GM19455 (cell line): ENCODE measurements at regions not wholly inside any gene's neighbourhood (a gene's known extent, or its start where the extent isn't known, plus 50 kb on each side); places are given as distances from the start of the nearest gene placed in this dataset.

ENCODE experiments used
- ATAC-seq: cut with Tn5 transposase; IDR thresholded peaks from one replicate; pipeline ENCODE4 v1.9.1; 2021; ENCODE audit not compliant: unreplicated experiment

DNA sequence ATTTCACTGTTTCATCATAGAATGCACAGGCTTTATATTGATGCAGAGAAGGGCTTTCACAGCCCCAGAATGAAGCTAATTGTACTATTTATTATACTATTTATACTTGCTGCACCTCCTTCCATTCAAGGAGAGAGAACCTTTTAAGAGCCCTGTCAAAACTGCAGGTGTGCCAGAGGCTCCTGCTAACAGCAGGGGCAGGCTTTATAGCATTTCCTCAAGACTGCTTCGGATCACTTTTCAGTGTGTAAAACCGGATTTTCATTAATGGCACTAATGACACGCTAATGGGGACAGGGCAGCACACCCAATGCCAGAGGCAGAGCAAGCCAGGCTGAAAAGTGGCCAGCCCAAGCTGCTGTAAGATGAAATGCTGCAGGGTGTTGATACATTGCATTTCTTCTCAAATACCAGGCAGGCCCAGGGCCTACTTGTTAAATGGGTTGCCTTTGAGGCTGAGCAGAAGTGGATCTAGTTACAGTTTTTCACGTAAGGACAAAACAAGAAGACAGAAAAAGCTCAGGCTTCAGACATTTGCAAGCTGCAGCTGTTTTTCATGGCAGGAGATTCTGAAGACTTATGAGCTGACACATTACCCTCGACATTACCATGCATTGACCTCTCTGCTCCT, 487.7 kb upstream of the BTBD3 start:
- no peak for ATAC-seq

DNA sequence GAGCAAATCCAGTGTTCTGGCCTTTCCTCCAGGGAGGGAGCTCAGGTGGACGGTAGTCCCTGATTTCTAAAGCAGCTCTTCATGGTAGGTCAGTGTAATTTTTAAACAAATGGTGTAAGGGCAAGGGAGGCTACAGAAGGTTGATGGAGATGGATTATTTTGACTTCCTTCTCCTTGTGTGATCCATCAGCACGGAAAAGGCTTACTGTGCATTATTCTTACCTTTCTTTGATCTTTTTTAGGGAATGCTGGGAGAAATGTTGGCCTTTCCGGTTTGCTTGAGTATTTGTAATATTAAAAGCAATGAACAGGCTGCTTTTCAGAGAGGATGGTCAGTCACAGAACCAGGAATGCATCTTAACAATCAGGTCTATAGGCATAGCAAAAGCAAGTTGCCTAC, 487.0 kb upstream of the BTBD3 start:
- no peak for ATAC-seq

DNA sequence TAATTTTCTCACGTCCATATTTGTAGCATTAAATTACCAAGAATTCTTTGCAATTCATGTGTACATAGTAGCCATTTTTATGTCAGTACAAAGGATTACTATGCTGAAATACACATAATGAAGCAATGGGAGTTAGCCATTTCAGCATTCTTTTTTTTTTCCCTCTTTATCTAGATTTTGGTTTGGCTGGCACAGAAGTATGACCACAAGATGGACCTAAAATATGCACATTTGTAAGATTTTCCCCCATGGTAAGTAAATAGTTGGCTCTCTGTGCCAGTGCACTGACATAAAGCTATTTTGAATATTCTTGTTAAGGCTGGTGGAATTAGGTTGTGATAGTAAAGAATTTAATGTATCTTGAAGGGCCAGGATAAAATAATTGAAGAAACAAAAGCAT, 486.1 kb upstream of the BTBD3 start:
- ATAC-seq, result no peak

DNA sequence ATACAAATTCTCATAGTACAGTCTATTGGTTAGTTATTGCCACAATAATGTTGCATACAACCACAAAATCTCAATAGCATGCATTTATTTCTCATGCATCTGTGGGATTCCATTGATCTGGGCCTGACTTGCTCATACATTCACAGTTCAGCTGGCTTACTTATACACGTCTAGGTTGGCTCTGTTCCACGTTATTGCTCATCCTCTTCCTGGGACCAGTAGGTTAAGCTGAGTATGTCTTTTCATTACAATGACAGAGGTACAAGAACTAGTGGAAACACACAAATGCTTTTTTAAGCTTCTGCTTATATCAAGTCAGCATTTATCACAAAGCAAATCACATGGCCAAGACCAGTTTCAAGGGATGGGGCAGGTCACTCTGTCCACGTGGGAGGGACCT, 485.3 kb upstream of the BTBD3 start:
- no peak for ATAC-seq

DNA sequence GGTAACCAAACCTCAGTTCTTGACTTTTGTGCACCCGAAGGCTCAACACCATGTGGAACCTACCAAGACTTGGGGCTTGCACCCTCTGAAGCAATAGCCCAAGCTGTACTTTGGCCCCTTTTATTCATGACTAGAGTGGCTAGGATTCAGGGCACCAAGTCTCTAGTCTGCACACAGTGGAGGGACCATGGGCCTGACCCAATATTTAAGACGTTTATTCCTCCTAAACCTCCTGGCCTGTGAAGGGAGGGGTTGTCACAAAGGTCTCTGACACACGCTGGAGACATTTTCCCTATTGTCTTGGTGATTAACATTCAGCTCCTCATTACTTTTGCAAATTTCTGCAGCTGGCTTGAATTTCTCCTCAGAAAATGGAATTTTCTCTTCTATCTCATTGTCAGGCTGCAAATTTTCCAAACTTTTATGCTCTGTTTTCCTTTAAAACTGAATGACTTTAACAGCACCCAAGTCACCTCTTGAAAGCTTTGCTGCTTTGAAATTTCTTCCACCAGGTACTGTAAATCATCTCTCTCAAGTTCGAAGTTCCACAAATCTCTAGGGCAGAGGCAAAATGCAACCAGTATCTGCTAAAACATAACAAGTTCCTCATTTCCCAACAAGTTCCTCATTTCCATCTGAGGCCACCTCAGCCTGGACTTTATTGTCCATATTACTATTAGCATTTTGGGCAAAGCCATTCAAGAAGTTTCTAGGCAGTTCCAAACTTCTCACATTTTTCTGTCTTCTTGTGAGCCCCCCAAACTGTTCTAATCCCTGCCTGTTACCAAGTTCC, 481.4 kb upstream of the BTBD3 start:
- ATAC-seq, result no peak

DNA sequence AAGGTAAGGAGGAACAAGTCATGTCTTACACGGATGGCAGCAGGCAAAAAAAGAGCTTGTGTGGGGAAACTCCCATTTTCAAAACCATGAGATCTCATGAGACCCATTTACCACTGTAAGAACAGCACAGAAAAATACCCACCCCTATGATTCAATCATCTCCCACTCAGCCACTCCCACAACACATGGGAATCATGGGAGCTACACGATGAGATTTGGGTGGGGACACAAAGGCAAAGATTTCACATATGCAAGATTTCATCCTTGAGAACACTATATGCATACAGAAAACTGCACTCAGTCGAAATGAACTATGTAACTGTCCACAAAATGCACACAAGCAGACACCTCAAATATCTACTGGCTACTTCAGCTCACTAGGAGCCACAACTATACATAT, 480.6 kb upstream of the BTBD3 start:
- ATAC-seq, result no peak

DNA sequence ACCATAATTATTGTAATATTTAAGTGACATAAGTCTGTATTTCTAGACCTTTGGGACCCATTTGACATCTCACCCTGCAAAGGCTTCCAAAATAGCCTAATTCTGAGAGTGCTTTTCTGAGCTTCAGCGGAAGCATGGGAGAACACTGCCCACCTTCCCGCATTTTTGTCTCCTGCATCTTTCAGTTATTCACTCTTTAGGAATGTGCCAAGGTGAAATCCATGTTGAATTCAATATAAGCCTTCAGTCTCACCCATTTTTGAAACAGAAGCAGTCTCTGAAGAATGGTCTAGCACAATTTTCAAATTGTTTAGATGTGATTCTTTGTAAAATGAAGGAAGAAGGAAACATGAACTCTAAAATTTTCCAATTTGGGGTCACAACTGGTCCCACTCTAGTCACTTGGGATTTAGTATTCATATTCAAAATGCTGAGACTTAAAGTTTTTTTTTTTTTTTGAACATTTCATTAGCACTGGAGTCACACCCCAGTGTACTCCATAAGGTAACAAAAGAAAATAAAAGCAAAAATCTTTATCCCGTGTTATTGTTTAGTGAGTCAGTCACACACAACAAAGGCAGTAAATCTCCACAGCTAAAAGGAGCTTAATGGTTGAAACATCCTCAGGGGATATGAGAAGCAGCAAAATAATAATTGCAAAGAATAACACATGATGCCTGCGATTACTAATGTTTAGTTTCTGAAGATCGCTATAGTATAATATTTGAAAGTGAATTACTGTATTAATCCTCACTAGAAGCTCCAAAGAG, 479.9 kb upstream of the BTBD3 start:
- ATAC-seq, result no peak

DNA sequence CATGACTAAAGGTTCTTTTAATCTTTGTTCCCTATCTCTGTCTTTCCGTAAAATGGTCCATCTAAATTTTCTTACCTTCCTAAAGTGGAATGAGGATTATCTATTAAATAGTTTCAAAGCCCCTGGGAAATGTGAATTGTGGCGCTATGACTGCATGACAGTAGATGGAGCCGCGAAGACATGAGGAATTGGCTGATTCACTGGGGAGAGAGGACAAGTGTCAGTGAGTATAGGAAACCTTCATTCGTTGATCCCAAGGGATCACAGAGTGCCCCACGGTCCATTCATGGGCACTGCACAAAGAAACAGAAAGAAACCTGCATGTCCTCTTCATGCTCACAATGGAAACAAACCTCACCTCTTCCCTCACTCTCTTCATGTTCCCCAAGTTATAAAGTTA, 479.3 kb upstream of the BTBD3 start:
- no peak for ATAC-seq

DNA sequence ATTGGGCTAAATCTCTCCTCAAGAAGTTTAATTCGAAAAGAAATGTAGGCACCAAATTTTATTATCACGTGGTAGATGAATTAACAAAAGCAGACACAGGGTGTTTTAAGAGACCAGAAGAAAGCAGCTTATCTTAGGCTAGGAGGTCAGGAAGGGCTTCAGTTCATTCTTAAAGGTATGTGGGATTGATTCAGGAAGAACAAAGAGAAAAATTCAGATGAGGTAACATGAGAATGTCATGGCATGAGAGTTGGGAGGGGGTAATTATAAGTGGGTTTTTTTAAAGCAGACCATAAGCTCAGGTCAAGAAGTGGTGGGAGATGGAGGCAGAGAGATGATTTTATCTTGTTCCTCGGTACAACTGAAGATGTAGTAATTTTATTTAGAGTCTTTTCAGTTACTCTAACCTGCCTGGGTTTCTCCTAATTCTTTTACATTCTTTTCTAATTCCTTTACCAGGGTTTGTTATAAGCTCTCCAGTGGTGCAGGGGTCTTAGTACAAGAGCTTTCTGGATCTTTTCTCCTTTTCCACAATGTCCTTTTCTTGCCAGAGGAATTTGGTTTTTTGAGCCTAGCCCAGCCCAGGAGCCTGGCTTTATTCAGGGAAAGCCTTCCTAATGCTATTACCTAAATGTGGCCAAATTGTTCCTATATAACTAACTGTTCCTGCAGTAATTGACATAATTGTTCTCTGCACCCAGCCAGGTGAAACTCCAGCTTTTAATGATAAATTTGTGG, 474.1 kb upstream of the BTBD3 start:
- ATAC-seq, result no peak

DNA sequence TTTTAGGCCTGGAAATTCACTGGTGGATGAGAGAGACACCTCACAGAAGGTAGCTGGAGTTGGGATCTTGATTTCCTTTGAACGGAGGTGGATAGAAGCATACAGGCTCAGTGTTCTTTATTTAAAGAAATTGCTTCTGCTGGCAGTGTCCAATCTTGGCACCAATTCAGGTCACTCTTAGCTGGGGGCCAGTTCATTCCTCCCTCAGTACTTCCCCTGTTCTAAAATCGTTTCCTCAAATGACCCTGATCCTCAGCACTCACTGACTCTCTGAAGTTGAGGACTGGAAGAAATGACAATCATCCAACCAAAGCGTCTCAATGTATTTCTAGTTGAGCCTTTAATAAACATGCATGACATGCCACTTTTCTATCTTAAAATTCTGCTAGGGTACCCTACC, 472.5 kb upstream of the BTBD3 start:
- no peak for ATAC-seq

DNA sequence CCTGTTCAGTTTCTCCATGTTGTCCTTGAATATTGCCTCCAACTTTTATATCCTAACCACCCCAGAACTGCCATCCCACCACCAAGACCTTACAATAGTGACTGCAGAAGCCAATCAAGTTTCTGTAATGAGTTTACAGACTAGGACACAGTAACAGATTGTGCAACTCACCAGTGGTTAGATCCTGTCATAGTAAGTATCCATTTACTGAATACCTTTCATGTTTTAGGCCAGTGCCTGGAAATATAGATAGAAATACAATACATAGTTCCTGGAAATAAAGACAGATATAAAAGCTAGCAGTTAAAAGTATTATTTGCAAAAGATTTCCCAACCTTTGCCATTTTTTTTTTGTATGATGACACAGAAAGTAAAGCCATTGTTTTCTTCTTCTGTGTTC, 471.8 kb upstream of the BTBD3 start:
- ATAC-seq, result no peak

DNA sequence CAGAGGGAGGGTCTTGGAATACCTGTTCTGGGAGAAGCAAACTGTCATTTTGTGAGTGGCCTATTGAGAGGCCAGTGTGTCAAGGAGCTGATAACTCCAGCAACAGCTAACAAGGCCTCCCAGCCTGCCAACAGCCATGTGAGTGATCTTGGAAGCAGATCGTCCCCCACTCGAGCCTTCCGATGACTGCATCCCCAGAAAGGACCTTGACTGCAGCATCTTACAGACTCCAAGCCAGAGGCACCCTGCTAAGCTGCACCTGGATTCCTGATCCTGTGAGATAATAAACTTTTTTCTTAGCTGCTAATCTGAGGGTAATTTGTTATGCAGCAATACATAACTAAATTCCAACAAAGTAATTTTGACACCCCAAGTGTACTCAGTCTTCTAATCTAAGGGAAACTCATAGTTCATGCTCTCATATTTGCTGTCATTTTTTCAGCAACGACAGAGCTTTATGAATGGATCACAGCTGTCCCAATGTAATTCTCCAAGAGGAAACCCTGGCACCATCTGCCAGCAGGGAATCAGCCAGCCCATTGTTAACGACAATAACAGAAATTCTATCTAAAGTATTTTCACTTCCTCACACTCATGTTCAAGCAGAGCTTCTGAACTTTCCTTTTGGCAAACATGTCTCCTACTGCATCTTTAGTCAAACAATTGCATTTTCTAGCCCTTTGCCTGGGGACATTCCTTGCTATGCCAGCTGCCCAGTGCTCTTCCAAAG, 470.2 kb upstream of the BTBD3 start:
- ATAC-seq, result no peak

DNA sequence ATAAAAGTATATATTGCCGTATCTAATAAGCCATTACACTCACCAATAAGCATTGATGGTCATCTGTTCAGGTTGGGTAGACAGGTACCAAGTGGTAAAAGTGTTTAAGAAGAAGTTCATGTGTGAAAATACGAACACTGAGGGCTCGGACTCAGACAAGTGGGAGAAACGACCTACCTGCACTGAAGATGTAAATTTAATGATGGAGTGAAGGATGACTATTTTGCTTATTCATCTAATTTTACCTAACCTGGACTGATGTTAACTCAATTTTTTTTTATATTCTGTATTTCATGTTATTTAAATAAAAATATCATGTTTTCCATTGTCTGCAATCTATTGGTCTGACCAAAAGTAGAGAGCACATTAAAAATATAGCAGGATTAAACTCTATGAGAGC, 469.1 kb upstream of the BTBD3 start:
- ATAC-seq, result no peak

DNA sequence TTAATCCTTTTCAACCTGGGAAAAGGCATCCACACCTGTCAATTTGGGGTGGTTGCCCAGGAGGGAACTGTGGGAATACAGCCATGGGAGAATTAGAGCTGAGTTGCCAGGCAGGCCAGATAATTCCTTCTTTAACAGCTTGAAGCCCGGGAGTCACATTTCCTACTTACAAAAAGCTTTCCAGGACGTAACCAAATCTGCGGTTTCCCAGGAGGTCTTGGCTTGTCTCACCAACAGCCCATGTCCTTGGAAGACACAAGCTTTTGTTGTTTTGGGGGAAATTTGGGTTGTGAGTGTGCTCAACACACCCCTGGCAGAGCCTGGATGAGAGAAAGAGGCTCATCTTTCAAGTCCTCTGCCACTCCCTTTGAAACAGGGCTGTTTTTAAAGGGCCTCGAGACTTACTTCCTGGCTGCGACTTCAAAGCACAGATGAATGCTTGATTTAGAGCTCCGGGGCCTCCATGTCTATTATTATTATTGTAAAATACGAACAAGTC, 465.9 kb upstream of the BTBD3 start:
- no peak for ATAC-seq

DNA sequence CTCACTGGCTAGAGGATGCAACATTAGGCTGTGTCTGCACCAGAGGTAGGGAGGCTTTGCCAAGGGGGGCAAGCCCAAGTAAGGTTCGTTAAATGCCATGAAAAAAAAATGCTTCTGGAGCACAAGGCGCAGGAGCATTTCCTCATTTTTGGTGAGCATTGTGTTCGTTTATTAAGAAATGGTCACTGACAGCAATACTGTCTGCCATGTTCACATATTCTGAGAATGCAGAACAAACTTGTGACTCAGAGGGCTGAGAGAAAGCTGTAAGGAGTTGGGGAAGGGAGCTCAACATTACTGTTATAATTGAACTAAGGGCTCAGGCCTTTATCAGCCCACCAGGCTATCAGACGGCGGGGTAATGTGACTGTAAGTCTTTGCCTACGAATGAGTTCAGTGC, 465.4 kb upstream of the BTBD3 start:
- no peak for ATAC-seq

DNA sequence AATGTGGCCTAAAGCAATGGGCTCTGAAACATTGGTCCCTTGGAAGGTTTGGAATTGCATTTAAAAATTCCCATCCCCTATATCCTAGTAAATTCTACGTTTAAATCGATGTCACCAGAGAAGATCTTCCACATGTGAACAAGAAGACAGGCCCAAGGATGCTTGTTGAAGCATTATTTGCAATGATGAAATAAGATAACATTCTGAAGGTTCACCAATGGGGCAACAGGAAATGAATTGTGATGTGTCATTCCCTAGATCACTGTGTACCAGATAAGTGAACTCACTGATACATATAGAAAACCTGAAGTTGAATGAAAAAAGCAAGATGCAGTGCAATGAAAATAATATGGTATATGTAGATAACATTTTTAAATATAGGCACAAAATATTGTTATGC, 464.3 kb upstream of the BTBD3 start:
- no peak for ATAC-seq

DNA sequence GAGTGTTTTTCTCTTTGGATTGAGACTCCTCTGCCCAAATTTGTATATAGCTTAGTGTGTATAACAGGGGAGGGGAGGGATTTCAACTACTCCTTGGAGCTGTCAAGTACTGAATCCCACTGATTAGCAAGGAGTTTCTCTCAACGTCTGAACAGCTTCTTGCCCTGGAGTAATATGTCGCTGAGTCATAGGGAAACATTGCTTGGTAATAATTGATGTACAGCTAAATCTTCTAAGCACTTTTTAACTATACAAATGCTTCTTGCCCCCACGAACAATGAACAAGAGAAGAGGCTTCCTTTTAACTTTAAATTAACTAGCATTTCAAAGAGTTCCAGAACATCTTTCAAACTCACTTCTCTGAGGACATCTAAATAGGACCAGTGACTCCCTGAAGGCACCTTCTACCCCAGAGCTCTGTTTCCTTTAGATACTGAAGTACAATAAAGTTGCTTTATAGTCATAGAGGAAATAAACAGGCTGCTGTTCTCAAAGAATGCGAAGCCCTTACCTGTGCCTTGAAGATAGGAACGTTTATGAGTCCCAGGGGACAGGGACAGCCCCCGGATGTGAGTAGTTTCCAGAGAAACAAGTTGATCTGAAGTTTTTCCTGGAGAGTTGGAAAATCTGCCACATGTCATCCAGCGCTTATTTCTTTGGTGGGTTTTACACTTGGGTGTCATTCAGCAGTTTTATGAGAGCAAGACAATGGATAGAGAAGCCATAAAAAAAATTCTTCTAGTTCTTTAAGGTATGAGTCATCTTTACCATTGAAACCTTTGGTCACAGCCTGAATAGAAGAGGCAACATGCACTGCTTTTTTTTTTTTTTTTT, 462.5 kb upstream of the BTBD3 start:
- ATAC-seq, result no peak

DNA sequence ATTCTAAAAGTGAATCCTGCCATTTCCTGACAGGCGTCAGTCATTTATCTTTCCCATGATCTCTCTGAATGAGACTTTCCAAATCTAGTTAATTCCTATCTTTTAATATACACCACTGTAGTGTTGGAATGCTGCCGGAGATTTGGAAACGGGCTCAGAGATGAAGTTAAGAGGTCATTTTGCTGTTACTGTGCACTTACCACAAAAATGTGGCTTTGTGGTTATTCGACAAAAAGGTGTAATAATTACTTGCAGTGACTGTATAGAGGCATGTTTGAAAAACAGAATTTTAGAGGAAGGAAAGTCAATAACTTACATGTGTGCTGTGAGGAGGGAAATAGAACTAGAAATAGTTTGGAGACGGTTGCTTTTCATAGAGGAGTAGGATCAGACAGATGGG, 460.2 kb upstream of the BTBD3 start:
- ATAC-seq, result no peak

DNA sequence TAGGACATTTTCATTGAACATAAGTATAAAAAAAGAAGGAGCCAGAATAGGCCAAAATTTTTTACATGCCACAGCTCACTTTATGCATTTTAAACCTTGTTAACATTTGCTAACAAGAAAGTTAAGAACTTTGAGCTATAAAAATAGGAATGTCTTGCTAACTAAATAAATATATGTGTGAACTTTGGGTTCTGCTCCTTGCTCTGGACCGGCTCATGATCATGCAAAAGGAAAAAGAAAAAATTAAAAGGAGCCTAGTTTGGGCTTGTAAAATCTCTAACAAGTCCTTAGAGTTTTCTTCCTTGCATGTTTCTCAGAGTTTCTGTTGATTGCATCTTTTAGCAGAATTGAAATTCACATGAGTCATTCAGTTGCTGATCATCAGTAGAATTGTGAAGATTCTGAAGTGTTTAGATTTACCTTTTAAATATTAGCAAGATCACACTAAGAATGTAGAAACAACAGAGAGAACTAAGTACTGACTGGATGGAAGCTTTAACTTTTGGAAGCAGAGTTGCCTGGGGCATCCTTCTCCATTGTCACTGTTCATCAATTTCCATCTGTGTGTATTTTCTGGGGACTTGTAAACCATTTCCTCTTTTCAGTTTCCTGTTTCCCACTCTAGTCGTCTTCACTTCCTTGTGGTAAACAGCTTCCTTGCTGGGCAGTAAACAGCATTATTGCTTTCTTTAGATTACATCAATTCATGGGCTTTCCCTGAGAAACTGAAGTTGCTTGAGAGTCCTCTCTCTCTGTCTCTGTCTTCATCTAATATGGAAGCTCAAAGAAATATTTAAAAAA, 458.4 kb upstream of the BTBD3 start:
- no peak for ATAC-seq
